8988T (cell line): ENCODE measurements at regions not wholly inside any gene's neighbourhood (a gene's known extent, or its start where the extent isn't known, plus 50 kb on each side); places are given as distances from the start of the nearest gene placed in this dataset.
A peak's percentile ranks its signal among the peaks of the same experiment; 100 is the strongest.

ENCODE experiments used
- DNase-seq: peaks from one replicate; pipeline ENCODE4 v3.0.0; 2011

- no peak for DNase-seq
Measured at GRCh38 chr14:61104358-61104757, 123.3 kb downstream of the SLC38A6 start.

GRCh38 chr14:61103541-61104339, 122.7 kb downstream of the SLC38A6 start:
- DNase-seq: peak; percentile 74

GRCh38 chr14:61102549-61103466, 121.8 kb downstream of the SLC38A6 start:
- no peak for DNase-seq
